IMR-90 (cell line): ENCODE measurements at regions not wholly inside any gene's neighbourhood (a gene's known extent, or its start where the extent isn't known, plus 50 kb on each side); places are given as distances from the start of the nearest gene placed in this dataset.

Experiments
- ATAC-seq: fragments of 200-7000 bp; cut with Tn5 transposase; 2 replicates; pipeline ENCODE4 v1.9.1; 2020; ENCODE audit warnings: low read depth, mild to moderate bottlenecking, moderate library complexity
- BruUV-seq: library from RNA; stranded (reverse); fragments of 400-500 nt; replicated peaks from 2 replicates; lab custom pipeline; 2021; lab: Mats Ljungman, UMichigan
- CTCF ChIA-PET: fragments of 300-600 bp; formaldehyde crosslinking; extraction: SDS; loops from one replicate; lab custom pipeline; 2021; ENCODE audit warnings: antibody characterized with exemption; lab: Yijun Ruan, JAX
- POLR2A ChIA-PET: fragments of 300-600 bp; sonication (Branson Sonifier 250); formaldehyde crosslinking; loops from one replicate; lab custom pipeline; 2022; ENCODE audit warnings: antibody characterized with exemption; ENCODE audit not compliant: unreplicated experiment; lab: Charles Lee
- DNase-seq: peaks from one replicate; pipeline ENCODE4 v3.0.0; 2013
- H2AFZ ChIP-seq: replicated peaks from 2 replicates; pipeline ENCODE3; 2013; ENCODE audit warnings: low read length, mild to moderate bottlenecking; ENCODE audit not compliant: poor library complexity
- H2AK5ac ChIP-seq: 2 replicates; pipeline ENCODE4 v1.6.1; 2013; ENCODE audit warnings: low read depth, low read length, inconsistent platforms
- H2AK9ac ChIP-seq: replicated peaks from 2 replicates; pipeline ENCODE3; 2013; ENCODE audit warnings: mild to moderate bottlenecking, low read depth, low read length, moderate library complexity; ENCODE audit not compliant: poor library complexity
- H2BK120ac ChIP-seq: 2 replicates; pipeline ENCODE4 v1.6.1; 2013; ENCODE audit warnings: low read depth, low read length, inconsistent platforms
- H2BK15ac ChIP-seq: 3 replicates; pipeline ENCODE4 v1.6.1; 2013; ENCODE audit warnings: low read depth, low read length, inconsistent platforms
- H2BK20ac ChIP-seq: 2 replicates; pipeline ENCODE4 v1.6.1; 2013; ENCODE audit warnings: low read depth, mild to moderate bottlenecking, inconsistent platforms, low read length, moderate library complexity
- H2BK5ac ChIP-seq: 2 replicates; pipeline ENCODE4 v1.6.1; 2013; ENCODE audit warnings: mild to moderate bottlenecking, low read depth, low read length, inconsistent platforms; ENCODE audit not compliant: poor library complexity, severe bottlenecking
- H3K14ac ChIP-seq: replicated peaks from 2 replicates; pipeline ENCODE4 v1.6.1; 2013; ENCODE audit warnings: low read depth, low read length, inconsistent platforms
- H3K18ac ChIP-seq: 2 replicates; pipeline ENCODE4 v1.6.1; 2013; ENCODE audit warnings: low read depth, low read length, control low read depth
- H3K23ac ChIP-seq: 2 replicates; pipeline ENCODE4 v1.6.1; 2013; ENCODE audit warnings: low read depth, low read length, inconsistent platforms
- H3K27ac ChIP-seq: 2 replicates; pipeline ENCODE4 v1.5.1; 2013; ENCODE audit warnings: mild to moderate bottlenecking, control low read depth, low read length; ENCODE audit not compliant: insufficient read depth
- H3K27me3 ChIP-seq: 2 replicates; pipeline ENCODE4 v1.6.1; 2013; ENCODE audit warnings: low read length; ENCODE audit not compliant: control insufficient read depth, insufficient read depth
- H3K36me3 ChIP-seq: 2 replicates; pipeline ENCODE4 v1.6.1; 2013; ENCODE audit warnings: low read length, mixed read lengths; ENCODE audit not compliant: control insufficient read depth, insufficient read depth
- H3K4ac ChIP-seq: 2 replicates; pipeline ENCODE4 v1.6.1; 2013; ENCODE audit warnings: low read depth, low read length, inconsistent platforms
- H3K4me1 ChIP-seq: 2 replicates; pipeline ENCODE4 v1.6.1; 2013; ENCODE audit warnings: low read length, mixed read lengths; ENCODE audit not compliant: control insufficient read depth, insufficient read depth
- H3K4me2 ChIP-seq: 2 replicates; pipeline ENCODE4 v1.6.1; 2013; ENCODE audit warnings: low read depth, mild to moderate bottlenecking, control low read depth, low read length, moderate library complexity
- H3K4me3 ChIP-seq: 2 replicates; pipeline ENCODE4 v1.5.1; 2013; ENCODE audit warnings: low read depth, mild to moderate bottlenecking, control low read depth, low read length, moderate library complexity; ENCODE audit not compliant: insufficient read depth
- H3K56ac ChIP-seq: 2 replicates; pipeline ENCODE4 v1.6.1; 2013; ENCODE audit warnings: low read length, inconsistent platforms; ENCODE audit not compliant: insufficient read depth; ENCODE audit errors: extremely low read depth
- H3K79me1 ChIP-seq, 2 experiments: 2 replicates each; pipeline ENCODE4 v1.6.1; 2013; ENCODE audit warnings: low read length in 2 of 2, inconsistent platforms in 1 of 2, low read depth in 1 of 2
- H3K9ac ChIP-seq: 2 replicates; pipeline ENCODE4 v1.6.1; 2013; ENCODE audit warnings: low read depth, low read length, control low read depth
- H3K9me1 ChIP-seq: 2 replicates; pipeline ENCODE4 v1.6.1; 2013; ENCODE audit warnings: low read length, inconsistent platforms; ENCODE audit not compliant: insufficient read depth
- H3K9me3 ChIP-seq: 2 replicates; pipeline ENCODE4 v1.6.1; 2013; ENCODE audit warnings: low read length; ENCODE audit not compliant: control insufficient read depth, insufficient read depth
- H4K20me1 ChIP-seq: 2 replicates; pipeline ENCODE4 v1.6.1; 2013; ENCODE audit warnings: low read length, inconsistent platforms; ENCODE audit not compliant: insufficient read depth
- H4K5ac ChIP-seq: 2 replicates; pipeline ENCODE4 v1.6.1; 2013; ENCODE audit warnings: mild to moderate bottlenecking, low read depth, low read length, control low read depth
- H4K8ac ChIP-seq, 2 experiments: 2 replicates each; pipeline ENCODE4 v1.6.1; 2013; ENCODE audit warnings: low read depth in 2 of 2, low read length in 2 of 2, control low read depth in 1 of 2, inconsistent platforms in 1 of 2
- H4K91ac ChIP-seq: 2 replicates; pipeline ENCODE4 v1.6.1; 2013; ENCODE audit warnings: low read depth, low read length, inconsistent platforms; ENCODE audit not compliant: insufficient read depth
- CEBPB ChIP-seq: IDR thresholded peaks from 2 replicates; pipeline ENCODE4 v1.6.1; 2012; ENCODE audit warnings: low read depth, low read length, improper control_type of control experiment
- POLR2A ChIP-seq: IDR thresholded peaks from 2 replicates; pipeline ENCODE4 v1.6.1; 2012; ENCODE audit warnings: mild to moderate bottlenecking, low read depth, low read length
- RCOR1 ChIP-seq: IDR thresholded peaks from 2 replicates; pipeline ENCODE4 v1.6.1; 2012; ENCODE audit warnings: mild to moderate bottlenecking, low read length, improper control_type of control experiment; ENCODE audit not compliant: insufficient replicate concordance
- WGBS, 2 experiments: methylation state at CpG; one replicate each; pipeline versions ENCODE4 v1.1.5 to v1.1.7; 2013; ENCODE audit warnings: missing lambda C conversion rate in 2 of 2; ENCODE audit not compliant: insufficient read length in 1 of 2; ENCODE audit errors: extremely low coverage in 2 of 2; 5-methylcytosine and 5-hydroxymethylcytosine counted together
- dilution Hi-C: fragments of 300-500 bp; cut with HindIII; formaldehyde crosslinking; loops from one replicate; pipeline ENCODE4 v1.14.3; 2018; ENCODE audit warnings: low sequenced_read_pairs; ENCODE audit not compliant: unreplicated experiment
- in situ Hi-C: fragments of 300-500 bp; cut with MboI; formaldehyde crosslinking; loops from 3 replicates; pipeline ENCODE4 v1.14.3; 2019; ENCODE audit warnings: low sequenced_read_pairs, inconsistent platforms, mixed read lengths
- intact Hi-C: fragments of 100-400 bp; cut with micrococcal nuclease; formaldehyde crosslinking; loops from 2 replicates; pipeline ENCODE4 v1.10.0; 2022
- TF ChIP-seq, protein P1 (sequence below): conservative IDR thresholded peaks from 2 replicates; pipeline ENCODE4 v1.5.1; 2012; ENCODE audit warnings: mild to moderate bottlenecking, low read depth, low read length, improper control_type of control experiment

DNA sequence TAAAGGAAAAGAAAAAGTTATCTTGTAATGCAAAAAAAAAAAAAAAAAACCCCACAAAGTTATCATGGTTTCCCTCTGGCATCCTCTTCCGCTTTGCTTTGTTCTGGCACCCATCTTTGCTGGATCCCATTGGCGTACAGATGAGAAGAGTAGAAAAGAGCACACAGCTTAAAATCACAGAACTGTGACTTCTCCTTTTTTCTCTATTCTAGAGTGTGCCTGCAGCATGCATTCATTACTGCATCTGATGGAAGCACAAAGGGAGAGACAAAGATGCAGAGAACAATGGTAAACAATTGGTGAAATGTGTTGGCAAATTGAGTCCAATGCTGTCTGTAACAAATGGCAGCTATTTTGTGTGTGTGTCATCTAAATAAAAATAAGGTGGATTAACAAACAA lies 440.8 kb upstream of the PIK3R1 start:
- Histone ChIP-seq H3K56ac (no peak overlapping the region), H3K9me3 (no peaks in the 10 kb centered on the region; the same call in 1 of the 2 replicates), H4K20me1 (no peaks in the 10 kb centered on the region), H2BK20ac (no peak overlapping the region), H3K9me1 (no peaks in the 10 kb centered on the region), H3K79me1 (no peaks in the 10 kb centered on the region), H2AK9ac (no peak overlapping the region), H4K5ac (no peak overlapping the region), H3K9ac (no peak overlapping the region), H2BK5ac (no peak overlapping the region), H3K36me3 (no peaks in the 10 kb centered on the region), H3K4me1 (no peaks in the 10 kb centered on the region), H3K4me3 (no peak overlapping the region), H3K18ac (no peak overlapping the region), H3K14ac (no peak overlapping the region), H2BK15ac (no peak overlapping the region), H4K8ac (no peak overlapping the region), H3K27me3 (no peaks in the 10 kb centered on the region), H3K4me2 (no peak overlapping the region), H3K27ac (no peak overlapping the region), H2AK5ac (no peak overlapping the region), H2AFZ (no peak overlapping the region), H2BK120ac (no peak overlapping the region), H4K91ac (no peak overlapping the region), H3K23ac (no peak overlapping the region), H3K4ac (no peak overlapping the region)
- ChIA-PET CTCF (no interaction called here), POLR2A (no interaction called here)
- no peak for ATAC-seq
- dilution Hi-C loops (no loop called here), intact Hi-C loops (no loop called here), in situ Hi-C loops (no loop called here)
- no peak for DNase-seq
- BruUV-seq = no TSS peak
- no CpG with 5 or more reads among the region's 2 CpGs for WGBS, 2 experiments
- TF ChIP-seq CEBPB (no peak), POLR2A (no peak), RCOR1 (no peak)
- TF ChIP-seq, protein P1, sequence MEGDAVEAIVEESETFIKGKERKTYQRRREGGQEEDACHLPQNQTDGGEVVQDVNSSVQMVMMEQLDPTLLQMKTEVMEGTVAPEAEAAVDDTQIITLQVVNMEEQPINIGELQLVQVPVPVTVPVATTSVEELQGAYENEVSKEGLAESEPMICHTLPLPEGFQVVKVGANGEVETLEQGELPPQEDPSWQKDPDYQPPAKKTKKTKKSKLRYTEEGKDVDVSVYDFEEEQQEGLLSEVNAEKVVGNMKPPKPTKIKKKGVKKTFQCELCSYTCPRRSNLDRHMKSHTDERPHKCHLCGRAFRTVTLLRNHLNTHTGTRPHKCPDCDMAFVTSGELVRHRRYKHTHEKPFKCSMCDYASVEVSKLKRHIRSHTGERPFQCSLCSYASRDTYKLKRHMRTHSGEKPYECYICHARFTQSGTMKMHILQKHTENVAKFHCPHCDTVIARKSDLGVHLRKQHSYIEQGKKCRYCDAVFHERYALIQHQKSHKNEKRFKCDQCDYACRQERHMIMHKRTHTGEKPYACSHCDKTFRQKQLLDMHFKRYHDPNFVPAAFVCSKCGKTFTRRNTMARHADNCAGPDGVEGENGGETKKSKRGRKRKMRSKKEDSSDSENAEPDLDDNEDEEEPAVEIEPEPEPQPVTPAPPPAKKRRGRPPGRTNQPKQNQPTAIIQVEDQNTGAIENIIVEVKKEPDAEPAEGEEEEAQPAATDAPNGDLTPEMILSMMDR = no peak
